SK-N-SH treated with all-trans-retinoic acid at 6 μM for 48 hours (cell line): ENCODE measurements at regions not wholly inside any gene's neighbourhood (a gene's known extent, or its start where the extent isn't known, plus 50 kb on each side); places are given as distances from the start of the nearest gene placed in this dataset.
"Not testable (repeated sequence)": the region's sequence is repeated elsewhere in the genome, so short reads cannot be mapped to it uniquely, and the experiment has no call there.

Source experiments
- ATAC-seq: fragments of 200-7000 bp; cut with Tn5 transposase; 3 replicates; pipeline ENCODE4 v1.9.1; 2020; ENCODE audit warnings: mild to moderate bottlenecking, moderate library complexity
- ARNTL ChIP-seq: fragments of 450-650 bp; formaldehyde crosslinking; IDR thresholded peaks from 2 replicates; pipeline ENCODE4 v1.5.0; 2020; ENCODE audit warnings: low read depth, mild to moderate bottlenecking, moderate library complexity, borderline replicate concordance
- BACH2 ChIP-seq: fragments of 250-450 bp; sonication (Bioruptor Pico); IDR thresholded peaks from 2 replicates; pipeline ENCODE4 v1.9.0; 2021; ENCODE audit warnings: mild to moderate bottlenecking, borderline replicate concordance
- CSDC2 ChIP-seq: fragments of 250-450 bp; sonication (Bioruptor Pico); IDR thresholded peaks from 2 replicates; pipeline ENCODE4 v1.5.0; 2020; ENCODE audit warnings: mild to moderate bottlenecking, moderate library complexity
- ESRRG ChIP-seq: fragments of 250-450 bp; sonication (Bioruptor Pico); IDR thresholded peaks from 2 replicates; pipeline ENCODE4 v1.6.1; 2021; ENCODE audit warnings: mild to moderate bottlenecking
- GLIS3 ChIP-seq: fragments of 250-450 bp; sonication (Bioruptor Pico); IDR thresholded peaks from 2 replicates; pipeline ENCODE4 v1.5.0; 2020; ENCODE audit warnings: mild to moderate bottlenecking, moderate library complexity
- ISL1 ChIP-seq: fragments of 250-450 bp; sonication (Bioruptor Pico); IDR thresholded peaks from 2 replicates; pipeline ENCODE4 v2.1.2; 2022; ENCODE audit warnings: mild to moderate bottlenecking, moderate library complexity
- OSR1 ChIP-seq: fragments of 250-450 bp; sonication (Bioruptor Pico); IDR thresholded peaks from 2 replicates; pipeline ENCODE4 v1.8.0; 2022; ENCODE audit warnings: moderate library complexity, mild to moderate bottlenecking, inconsistent platforms
- PPARA ChIP-seq: fragments of 250-450 bp; sonication (Bioruptor Pico); IDR thresholded peaks from 2 replicates; pipeline ENCODE4 v1.5.0; 2020; ENCODE audit warnings: mild to moderate bottlenecking, borderline replicate concordance
- RARB ChIP-seq: fragments of 250-450 bp; sonication (Bioruptor Pico); IDR thresholded peaks from 2 replicates; pipeline ENCODE4 v1.8.0; 2021; ENCODE audit warnings: mild to moderate bottlenecking, moderate library complexity
- SNAI2 ChIP-seq: fragments of 250-450 bp; sonication (Bioruptor Pico); IDR thresholded peaks from 2 replicates; pipeline ENCODE4 v1.5.0; 2020; ENCODE audit warnings: mild to moderate bottlenecking, moderate library complexity
- TOX ChIP-seq: fragments of 250-450 bp; sonication (Bioruptor Pico); IDR thresholded peaks from 2 replicates; pipeline ENCODE4 v1.8.0; 2021; ENCODE audit warnings: mild to moderate bottlenecking, moderate library complexity, borderline replicate concordance
- ZFP30 ChIP-seq: fragments of 450-650 bp; formaldehyde crosslinking; IDR thresholded peaks from 2 replicates; pipeline ENCODE4 v1.5.0; 2022; ENCODE audit warnings: mild to moderate bottlenecking, moderate library complexity
- TF ChIP-seq, protein P1 (sequence below): fragments of 250-450 bp; sonication (Bioruptor Pico); IDR thresholded peaks from 2 replicates; pipeline ENCODE4 v1.8.0; 2020; ENCODE audit warnings: mild to moderate bottlenecking, moderate library complexity, borderline replicate concordance
- TF ChIP-seq, protein P2 (sequence below): fragments of 250-450 bp; sonication (Bioruptor Pico); IDR thresholded peaks from 2 replicates; pipeline ENCODE4 v1.8.0; 2021; ENCODE audit warnings: low read depth, mild to moderate bottlenecking, moderate library complexity, borderline replicate concordance
- TF ChIP-seq, protein P3 (sequence below): fragments of 250-450 bp; sonication (Bioruptor Pico); IDR thresholded peaks from 2 replicates; pipeline ENCODE4 v1.5.0; 2020; ENCODE audit warnings: mild to moderate bottlenecking, moderate library complexity
- TF ChIP-seq, protein P4 (sequence below): fragments of 250-450 bp; sonication (Bioruptor Pico); IDR thresholded peaks from 2 replicates; pipeline ENCODE4 v1.5.1; 2021; ENCODE audit warnings: mild to moderate bottlenecking, moderate library complexity

DNA sequence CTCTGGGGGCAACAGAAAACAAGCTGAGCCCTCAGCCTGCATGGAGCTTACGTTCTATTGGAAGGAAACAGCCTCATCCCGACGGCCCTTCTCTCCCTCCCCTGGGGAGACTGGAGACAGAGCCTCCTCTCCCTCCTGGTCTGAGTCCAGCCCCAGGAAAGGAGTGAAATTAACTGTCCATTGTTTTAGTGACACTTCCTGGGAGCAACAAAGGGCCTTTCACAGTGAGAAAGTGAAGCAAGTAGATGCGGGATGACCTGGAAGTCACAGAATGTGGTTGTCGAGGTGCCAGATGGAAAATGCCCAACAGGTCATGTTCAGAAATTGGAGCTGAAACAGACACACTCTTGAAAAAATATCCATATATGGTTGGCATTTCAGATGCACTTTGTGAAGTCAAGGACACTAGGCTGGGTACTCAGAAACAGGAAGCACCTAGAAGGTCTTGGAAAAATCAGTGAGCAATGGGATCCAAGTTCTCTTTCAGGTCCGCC is 77.8 kb downstream of the TFAP2C start:
- ATAC-seq = no peak
- TF ChIP-seq BACH2 (CRISPR knock-in tag) = no peak
- no peak for TF ChIP-seq RARB (CRISPR knock-in tag)
- TF ChIP-seq PPARA (CRISPR knock-in tag) = no peak
- TF ChIP-seq TOX (CRISPR knock-in tag) = no peak
- no peak for TF ChIP-seq ARNTL
- no peak for TF ChIP-seq GLIS3 (CRISPR knock-in tag)
- TF ChIP-seq, protein P1, sequence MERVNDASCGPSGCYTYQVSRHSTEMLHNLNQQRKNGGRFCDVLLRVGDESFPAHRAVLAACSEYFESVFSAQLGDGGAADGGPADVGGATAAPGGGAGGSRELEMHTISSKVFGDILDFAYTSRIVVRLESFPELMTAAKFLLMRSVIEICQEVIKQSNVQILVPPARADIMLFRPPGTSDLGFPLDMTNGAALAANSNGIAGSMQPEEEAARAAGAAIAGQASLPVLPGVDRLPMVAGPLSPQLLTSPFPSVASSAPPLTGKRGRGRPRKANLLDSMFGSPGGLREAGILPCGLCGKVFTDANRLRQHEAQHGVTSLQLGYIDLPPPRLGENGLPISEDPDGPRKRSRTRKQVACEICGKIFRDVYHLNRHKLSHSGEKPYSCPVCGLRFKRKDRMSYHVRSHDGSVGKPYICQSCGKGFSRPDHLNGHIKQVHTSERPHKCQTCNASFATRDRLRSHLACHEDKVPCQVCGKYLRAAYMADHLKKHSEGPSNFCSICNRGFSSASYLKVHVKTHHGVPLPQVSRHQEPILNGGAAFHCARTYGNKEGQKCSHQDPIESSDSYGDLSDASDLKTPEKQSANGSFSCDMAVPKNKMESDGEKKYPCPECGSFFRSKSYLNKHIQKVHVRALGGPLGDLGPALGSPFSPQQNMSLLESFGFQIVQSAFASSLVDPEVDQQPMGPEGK (CRISPR knock-in tag) = no peak
- TF ChIP-seq ESRRG = no peak
- TF ChIP-seq CSDC2 (CRISPR knock-in tag) = no peak
- TF ChIP-seq, protein P2, sequence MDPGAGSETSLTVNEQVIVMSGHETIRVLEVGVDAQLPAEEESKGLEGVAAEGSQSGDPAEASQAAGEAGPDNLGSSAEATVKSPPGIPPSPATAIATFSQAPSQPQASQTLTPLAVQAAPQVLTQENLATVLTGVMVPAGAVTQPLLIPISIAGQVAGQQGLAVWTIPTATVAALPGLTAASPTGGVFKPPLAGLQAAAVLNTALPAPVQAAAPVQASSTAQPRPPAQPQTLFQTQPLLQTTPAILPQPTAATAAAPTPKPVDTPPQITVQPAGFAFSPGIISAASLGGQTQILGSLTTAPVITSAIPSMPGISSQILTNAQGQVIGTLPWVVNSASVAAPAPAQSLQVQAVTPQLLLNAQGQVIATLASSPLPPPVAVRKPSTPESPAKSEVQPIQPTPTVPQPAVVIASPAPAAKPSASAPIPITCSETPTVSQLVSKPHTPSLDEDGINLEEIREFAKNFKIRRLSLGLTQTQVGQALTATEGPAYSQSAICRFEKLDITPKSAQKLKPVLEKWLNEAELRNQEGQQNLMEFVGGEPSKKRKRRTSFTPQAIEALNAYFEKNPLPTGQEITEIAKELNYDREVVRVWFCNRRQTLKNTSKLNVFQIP (CRISPR knock-in tag) = no peak
- TF ChIP-seq, protein P3, sequence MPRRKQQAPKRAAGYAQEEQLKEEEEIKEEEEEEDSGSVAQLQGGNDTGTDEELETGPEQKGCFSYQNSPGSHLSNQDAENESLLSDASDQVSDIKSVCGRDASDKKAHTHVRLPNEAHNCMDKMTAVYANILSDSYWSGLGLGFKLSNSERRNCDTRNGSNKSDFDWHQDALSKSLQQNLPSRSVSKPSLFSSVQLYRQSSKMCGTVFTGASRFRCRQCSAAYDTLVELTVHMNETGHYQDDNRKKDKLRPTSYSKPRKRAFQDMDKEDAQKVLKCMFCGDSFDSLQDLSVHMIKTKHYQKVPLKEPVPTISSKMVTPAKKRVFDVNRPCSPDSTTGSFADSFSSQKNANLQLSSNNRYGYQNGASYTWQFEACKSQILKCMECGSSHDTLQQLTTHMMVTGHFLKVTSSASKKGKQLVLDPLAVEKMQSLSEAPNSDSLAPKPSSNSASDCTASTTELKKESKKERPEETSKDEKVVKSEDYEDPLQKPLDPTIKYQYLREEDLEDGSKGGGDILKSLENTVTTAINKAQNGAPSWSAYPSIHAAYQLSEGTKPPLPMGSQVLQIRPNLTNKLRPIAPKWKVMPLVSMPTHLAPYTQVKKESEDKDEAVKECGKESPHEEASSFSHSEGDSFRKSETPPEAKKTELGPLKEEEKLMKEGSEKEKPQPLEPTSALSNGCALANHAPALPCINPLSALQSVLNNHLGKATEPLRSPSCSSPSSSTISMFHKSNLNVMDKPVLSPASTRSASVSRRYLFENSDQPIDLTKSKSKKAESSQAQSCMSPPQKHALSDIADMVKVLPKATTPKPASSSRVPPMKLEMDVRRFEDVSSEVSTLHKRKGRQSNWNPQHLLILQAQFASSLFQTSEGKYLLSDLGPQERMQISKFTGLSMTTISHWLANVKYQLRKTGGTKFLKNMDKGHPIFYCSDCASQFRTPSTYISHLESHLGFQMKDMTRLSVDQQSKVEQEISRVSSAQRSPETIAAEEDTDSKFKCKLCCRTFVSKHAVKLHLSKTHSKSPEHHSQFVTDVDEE (CRISPR knock-in tag) = no peak
- TF ChIP-seq, all 23 proteins: peak for 0

DNA sequence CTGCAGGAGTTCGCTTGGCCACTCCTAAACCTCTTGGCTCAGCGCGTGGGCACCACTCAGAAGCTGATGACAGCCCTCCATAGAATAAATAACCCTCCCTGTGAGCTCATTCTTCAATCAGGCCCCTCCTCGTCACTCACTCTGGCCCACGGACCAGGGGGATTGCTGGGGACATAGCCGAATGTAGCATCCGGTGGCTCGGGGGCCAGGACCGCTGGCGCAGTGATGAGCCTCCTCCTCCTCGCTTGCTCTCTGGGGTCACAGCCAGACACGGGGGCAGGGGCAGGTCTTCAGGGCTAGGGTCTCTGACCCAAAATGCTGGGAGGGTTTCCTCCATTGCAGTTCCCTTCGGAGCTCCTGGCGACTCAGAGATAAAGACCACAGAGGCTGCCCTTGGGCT is 79.9 kb downstream of the TFAP2C start:
- no peak for TF ChIP-seq ISL1 (CRISPR knock-in tag)
- TF ChIP-seq TOX (CRISPR knock-in tag) = no peak
- TF ChIP-seq BACH2 (CRISPR knock-in tag) = no peak
- no peak for TF ChIP-seq SNAI2 (CRISPR knock-in tag)
- TF ChIP-seq, protein P1 (CRISPR knock-in tag) = no peak

DNA sequence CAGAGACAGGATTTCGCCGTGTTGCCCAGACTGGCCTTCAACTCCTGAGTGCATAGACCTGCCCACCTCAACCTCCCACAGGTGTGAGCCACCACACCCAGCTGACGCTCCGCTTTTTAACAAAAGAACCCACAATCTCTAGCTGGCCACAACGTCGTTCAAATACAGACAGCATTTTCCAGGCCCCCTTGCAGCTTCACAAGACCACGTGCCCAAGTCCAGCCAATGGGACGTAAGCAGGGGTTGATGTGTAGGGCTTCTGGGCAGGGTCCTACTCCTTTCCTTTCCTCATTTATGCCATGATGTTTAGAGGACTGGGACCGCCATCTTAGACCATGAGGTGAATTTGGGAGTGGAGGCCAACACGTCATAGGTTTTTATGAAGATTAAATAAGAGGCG is 81.0 kb downstream of the TFAP2C start:
- no peak for TF ChIP-seq ZFP30
- TF ChIP-seq TOX (CRISPR knock-in tag) = no peak
- TF ChIP-seq, protein P1 (CRISPR knock-in tag) = no peak
- no peak for TF ChIP-seq OSR1 (CRISPR knock-in tag)
- TF ChIP-seq RARB (CRISPR knock-in tag) = no peak
- TF ChIP-seq, protein P3 (CRISPR knock-in tag) = no peak
- no peak for TF ChIP-seq ESRRG
- TF ChIP-seq, protein P2 (CRISPR knock-in tag) = no peak
- TF ChIP-seq, protein P4, sequence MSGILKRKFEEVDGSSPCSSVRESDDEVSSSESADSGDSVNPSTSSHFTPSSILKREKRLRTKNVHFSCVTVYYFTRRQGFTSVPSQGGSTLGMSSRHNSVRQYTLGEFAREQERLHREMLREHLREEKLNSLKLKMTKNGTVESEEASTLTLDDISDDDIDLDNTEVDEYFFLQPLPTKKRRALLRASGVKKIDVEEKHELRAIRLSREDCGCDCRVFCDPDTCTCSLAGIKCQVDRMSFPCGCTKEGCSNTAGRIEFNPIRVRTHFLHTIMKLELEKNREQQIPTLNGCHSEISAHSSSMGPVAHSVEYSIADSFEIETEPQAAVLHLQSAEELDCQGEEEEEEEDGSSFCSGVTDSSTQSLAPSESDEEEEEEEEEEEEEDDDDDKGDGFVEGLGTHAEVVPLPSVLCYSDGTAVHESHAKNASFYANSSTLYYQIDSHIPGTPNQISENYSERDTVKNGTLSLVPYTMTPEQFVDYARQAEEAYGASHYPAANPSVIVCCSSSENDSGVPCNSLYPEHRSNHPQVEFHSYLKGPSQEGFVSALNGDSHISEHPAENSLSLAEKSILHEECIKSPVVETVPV (CRISPR knock-in tag) = no peak
- TF ChIP-seq GLIS3 (CRISPR knock-in tag) = no peak
- no peak for ATAC-seq

More for the DNA sequence above, 79.9 kb downstream of the TFAP2C start:
- ATAC-seq = no peak

DNA sequence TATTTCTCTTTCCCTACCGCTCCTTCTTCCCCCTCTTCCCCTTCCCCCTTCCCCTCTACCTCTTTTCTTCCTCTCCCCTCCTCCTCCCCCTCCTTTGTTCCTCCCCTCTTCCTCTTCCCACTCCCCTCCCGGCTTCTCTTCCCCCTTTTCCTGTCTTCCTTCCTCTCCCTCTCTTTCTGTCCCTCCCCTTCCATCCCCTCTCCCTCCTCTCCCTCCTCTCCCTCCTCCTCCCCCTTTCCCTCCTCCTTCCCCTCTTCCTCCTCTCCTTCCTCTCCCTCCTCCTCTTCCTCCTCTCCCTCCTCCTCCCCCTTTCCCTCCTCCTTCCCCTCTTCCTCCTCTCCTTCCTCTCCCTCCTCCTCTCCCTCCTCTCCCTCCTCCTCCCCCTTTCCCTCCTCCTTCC is 81.5 kb downstream of the TFAP2C start:
- ATAC-seq = not testable (repeated sequence)
